SH-SY5Y (cell line): ENCODE measurements at regions not wholly inside any gene's neighbourhood (a gene's known extent, or its start where the extent isn't known, plus 50 kb on each side); places are given as distances from the start of the nearest gene placed in this dataset.

Experiments
- GATA2 ChIP-seq: IDR thresholded peaks from 2 replicates; pipeline ENCODE4 v1.6.1; 2011; ENCODE audit warnings: mild to moderate bottlenecking, low read depth, low read length
- GATA3 ChIP-seq: IDR thresholded peaks from 2 replicates; pipeline ENCODE4 v1.6.1; 2011; ENCODE audit warnings: low read depth, mild to moderate bottlenecking, low read length, moderate library complexity

GRCh38 chr1:112285746-112286145, 110.3 kb upstream of the CTTNBP2NL start:
- TF ChIP-seq GATA3 = no peak
- no peak for TF ChIP-seq GATA2
